Neural cell (in vitro differentiated cells): ENCODE measurements at regions not wholly inside any gene's neighbourhood (a gene's known extent, or its start where the extent isn't known, plus 50 kb on each side); places are given as distances from the start of the nearest gene placed in this dataset.
A peak's percentile ranks its signal among the peaks of the same experiment; 100 is the strongest.

Experiments used
- CTCF ChIP-seq: fragments of 450-650 bp; IDR thresholded peaks from 2 replicates; pipeline ENCODE4 v1.5.1; 2014; ENCODE audit warnings: antibody characterized with exemption, mild to moderate bottlenecking, moderate library complexity; ENCODE audit not compliant: poor library complexity, severe bottlenecking
- EP300 ChIP-seq: fragments of 450-650 bp; conservative IDR thresholded peaks from 2 replicates; pipeline ENCODE4 v1.6.1; 2014; ENCODE audit warnings: antibody characterized with exemption, mild to moderate bottlenecking, moderate library complexity; ENCODE audit not compliant: poor library complexity, severe bottlenecking
- EZH2 ChIP-seq: fragments of 200-600, 300-800 bp; shearing (Covaris generic), sonication (generic); IDR thresholded peaks from 2 replicates; pipeline ENCODE4 v1.6.1; 2014; ENCODE audit warnings: antibody characterized with exemption, low read length, borderline replicate concordance, mild to moderate bottlenecking; ENCODE audit not compliant: insufficient read depth, poor library complexity, severe bottlenecking
- POLR2AphosphoS5 ChIP-seq: IDR thresholded peaks from 2 replicates; pipeline ENCODE4 v1.6.1; 2012
- RAD21 ChIP-seq: fragments of 450-650 bp; conservative IDR thresholded peaks from 2 replicates; pipeline ENCODE4 v1.6.1; 2014; ENCODE audit warnings: antibody characterized with exemption, mild to moderate bottlenecking, moderate library complexity
- SMC3 ChIP-seq: fragments of 450-650 bp; conservative IDR thresholded peaks from 2 replicates; pipeline ENCODE4 v1.6.1; 2014; ENCODE audit warnings: antibody characterized with exemption, mild to moderate bottlenecking, moderate library complexity; ENCODE audit not compliant: poor library complexity
- TAF1 ChIP-seq: IDR thresholded peaks from 2 replicates; pipeline ENCODE4 v1.6.1; 2012; ENCODE audit warnings: low read depth
- TF ChIP-seq, protein P1 (sequence below): IDR thresholded peaks from 2 replicates; pipeline ENCODE4 v1.6.1; 2012; ENCODE audit warnings: borderline replicate concordance

- TF ChIP-seq CTCF (no peak), EZH2 (no peak), POLR2AphosphoS5 (no peak), EP300 (no peak), TAF1 (no peak), SMC3 (no peak), RAD21 (peak; percentile 8)
- TF ChIP-seq, protein P1, sequence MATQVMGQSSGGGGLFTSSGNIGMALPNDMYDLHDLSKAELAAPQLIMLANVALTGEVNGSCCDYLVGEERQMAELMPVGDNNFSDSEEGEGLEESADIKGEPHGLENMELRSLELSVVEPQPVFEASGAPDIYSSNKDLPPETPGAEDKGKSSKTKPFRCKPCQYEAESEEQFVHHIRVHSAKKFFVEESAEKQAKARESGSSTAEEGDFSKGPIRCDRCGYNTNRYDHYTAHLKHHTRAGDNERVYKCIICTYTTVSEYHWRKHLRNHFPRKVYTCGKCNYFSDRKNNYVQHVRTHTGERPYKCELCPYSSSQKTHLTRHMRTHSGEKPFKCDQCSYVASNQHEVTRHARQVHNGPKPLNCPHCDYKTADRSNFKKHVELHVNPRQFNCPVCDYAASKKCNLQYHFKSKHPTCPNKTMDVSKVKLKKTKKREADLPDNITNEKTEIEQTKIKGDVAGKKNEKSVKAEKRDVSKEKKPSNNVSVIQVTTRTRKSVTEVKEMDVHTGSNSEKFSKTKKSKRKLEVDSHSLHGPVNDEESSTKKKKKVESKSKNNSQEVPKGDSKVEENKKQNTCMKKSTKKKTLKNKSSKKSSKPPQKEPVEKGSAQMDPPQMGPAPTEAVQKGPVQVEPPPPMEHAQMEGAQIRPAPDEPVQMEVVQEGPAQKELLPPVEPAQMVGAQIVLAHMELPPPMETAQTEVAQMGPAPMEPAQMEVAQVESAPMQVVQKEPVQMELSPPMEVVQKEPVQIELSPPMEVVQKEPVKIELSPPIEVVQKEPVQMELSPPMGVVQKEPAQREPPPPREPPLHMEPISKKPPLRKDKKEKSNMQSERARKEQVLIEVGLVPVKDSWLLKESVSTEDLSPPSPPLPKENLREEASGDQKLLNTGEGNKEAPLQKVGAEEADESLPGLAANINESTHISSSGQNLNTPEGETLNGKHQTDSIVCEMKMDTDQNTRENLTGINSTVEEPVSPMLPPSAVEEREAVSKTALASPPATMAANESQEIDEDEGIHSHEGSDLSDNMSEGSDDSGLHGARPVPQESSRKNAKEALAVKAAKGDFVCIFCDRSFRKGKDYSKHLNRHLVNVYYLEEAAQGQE = peak; percentile 8
Observed at GRCh38 chr1:83692524-83693381, 306.2 kb downstream of the TTLL7 start.
